AG09319 (cell line): ENCODE measurements at regions not wholly inside any gene's neighbourhood (a gene's known extent, or its start where the extent isn't known, plus 50 kb on each side); places are given as distances from the start of the nearest gene placed in this dataset.

Source experiments
- DNase-seq: peaks from one replicate; pipeline ENCODE4 v3.0.0-alpha.2; 2010; ENCODE audit warnings: low read depth; ENCODE audit errors: extremely low read depth
- CTCF ChIP-seq: IDR thresholded peaks from 2 replicates; pipeline ENCODE4 v1.5.1; 2011; ENCODE audit warnings: low read depth, mild to moderate bottlenecking, inconsistent platforms, low read length, moderate library complexity

- no peak for TF ChIP-seq CTCF
- no peak for DNase-seq
Measured at GRCh38 chr21:16968436-16968835, 544.4 kb upstream of the CXADR start.

DNA sequence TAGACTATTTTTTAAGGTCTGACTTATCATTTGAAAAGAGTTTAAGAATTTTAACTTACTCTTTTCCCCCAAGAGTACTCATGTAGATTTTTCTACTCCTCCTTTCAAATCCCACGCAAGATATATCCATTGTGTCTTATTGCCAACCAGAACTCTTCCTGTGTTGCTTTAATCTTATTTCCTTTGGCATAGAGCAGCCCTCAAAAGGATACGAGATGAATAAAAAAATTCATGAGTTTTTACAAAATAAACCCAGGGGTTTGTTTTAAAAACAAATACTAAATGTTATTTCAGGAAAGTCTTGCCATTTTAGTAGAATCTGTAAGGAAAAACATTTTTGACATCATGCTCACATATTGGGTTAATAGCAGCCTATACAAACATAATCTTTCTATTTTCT, 543.2 kb upstream of the CXADR start:
- no peak for TF ChIP-seq CTCF
- no peak for DNase-seq

DNA sequence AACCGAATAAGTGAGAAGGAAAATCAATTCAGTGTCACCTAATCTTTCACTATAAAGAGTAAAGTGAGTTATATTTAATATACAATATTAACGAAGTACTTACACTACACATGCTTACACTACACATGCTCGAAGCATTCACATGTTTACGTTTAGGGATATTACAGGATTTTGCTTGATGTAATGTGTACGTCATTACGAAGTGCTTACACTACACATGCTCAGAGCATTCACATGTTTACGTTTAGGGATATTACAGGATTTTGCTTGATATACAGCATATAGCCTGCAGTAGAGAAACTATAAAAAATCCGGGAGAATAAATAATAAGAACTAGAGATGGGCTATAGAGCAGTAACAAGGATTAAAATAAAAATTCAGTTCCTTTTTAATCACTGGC, 538.8 kb upstream of the CXADR start:
- DNase-seq = no peak
- no peak for TF ChIP-seq CTCF

- no peak for TF ChIP-seq CTCF
- DNase-seq = no peak
Measured at GRCh38 chr21:16976193-16976592, 536.6 kb upstream of the CXADR start.

GRCh38 chr21:16978309-16978895, 534.4 kb upstream of the CXADR start:
- DNase-seq = no peak
- no peak for TF ChIP-seq CTCF

DNA sequence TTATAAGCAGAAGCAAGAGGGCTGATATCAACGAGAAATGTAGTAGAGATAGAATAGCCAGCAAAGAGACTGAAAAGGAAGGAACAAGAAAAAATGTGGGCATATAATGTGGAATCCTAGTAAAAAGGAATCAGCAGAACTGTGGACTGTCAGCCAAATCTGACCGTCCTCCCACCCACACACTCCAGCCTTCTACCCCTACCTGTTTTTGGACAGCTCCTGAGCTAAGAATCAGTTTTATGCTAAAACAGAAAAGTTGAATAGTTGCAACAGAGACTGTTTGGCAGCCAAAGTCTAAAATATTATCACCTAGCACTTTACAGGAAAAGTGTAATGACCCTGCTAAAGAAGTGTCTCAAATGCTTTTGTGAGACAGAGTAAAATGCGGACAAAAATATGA, 533.3 kb upstream of the CXADR start:
- no peak for DNase-seq
- TF ChIP-seq CTCF = no peak

DNA sequence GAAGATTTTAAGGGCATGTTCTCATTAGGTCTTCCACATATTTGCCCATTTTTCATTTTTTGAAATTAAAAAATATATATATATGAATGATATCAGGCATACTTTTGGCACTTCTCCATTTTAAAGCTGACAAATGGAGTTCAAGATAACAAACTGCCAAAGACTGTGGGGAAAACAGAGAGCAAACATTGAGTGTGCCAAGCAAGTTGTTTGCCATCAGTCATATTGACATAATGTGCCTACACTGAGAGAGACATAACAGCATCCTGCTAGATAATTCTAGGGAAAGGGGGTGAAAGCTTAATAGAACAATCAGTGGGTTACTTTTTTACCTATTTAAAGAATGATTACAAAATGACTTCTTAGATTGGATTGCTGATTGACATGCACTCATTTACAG, 529.4 kb upstream of the CXADR start:
- no peak for TF ChIP-seq CTCF
- DNase-seq = no peak
